22Rv1 (cell line): ENCODE measurements at regions not wholly inside any gene's neighbourhood (a gene's known extent, or its start where the extent isn't known, plus 50 kb on each side); places are given as distances from the start of the nearest gene placed in this dataset.

ENCODE experiments used
- ZFX ChIP-seq: fragments of 450-650 bp; IDR thresholded peaks from 2 replicates; pipeline ENCODE4 v1.6.1; 2017; ENCODE audit warnings: antibody characterized with exemption, borderline replicate concordance
- TF ChIP-seq, protein P1 (sequence below): fragments of 450-650 bp; IDR thresholded peaks from 2 replicates; pipeline ENCODE4 v1.5.1; 2017; ENCODE audit warnings: mild to moderate bottlenecking

DNA sequence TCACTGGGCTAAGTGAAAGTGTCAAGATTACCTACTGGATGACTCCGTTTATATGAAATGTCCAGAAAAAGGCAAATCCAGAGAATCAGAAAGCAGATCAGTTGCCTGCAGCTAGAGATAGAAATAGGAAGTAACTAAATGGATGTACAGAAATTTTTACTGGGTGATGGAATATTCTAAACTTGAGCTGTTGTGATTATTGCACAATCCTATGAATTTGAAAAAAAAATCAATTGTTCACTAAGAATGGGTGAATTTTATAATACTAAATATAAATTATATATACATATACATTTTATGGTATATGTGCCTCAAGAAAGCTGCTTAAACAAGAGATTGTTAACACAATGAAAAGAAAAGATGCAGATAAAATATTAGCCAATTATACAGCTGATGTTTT lies 181.1 kb upstream of the C16orf82 start:
- TF ChIP-seq, protein P1, sequence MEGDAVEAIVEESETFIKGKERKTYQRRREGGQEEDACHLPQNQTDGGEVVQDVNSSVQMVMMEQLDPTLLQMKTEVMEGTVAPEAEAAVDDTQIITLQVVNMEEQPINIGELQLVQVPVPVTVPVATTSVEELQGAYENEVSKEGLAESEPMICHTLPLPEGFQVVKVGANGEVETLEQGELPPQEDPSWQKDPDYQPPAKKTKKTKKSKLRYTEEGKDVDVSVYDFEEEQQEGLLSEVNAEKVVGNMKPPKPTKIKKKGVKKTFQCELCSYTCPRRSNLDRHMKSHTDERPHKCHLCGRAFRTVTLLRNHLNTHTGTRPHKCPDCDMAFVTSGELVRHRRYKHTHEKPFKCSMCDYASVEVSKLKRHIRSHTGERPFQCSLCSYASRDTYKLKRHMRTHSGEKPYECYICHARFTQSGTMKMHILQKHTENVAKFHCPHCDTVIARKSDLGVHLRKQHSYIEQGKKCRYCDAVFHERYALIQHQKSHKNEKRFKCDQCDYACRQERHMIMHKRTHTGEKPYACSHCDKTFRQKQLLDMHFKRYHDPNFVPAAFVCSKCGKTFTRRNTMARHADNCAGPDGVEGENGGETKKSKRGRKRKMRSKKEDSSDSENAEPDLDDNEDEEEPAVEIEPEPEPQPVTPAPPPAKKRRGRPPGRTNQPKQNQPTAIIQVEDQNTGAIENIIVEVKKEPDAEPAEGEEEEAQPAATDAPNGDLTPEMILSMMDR: no peak
- no peak for TF ChIP-seq ZFX
